HuH-7.5 (cell line): ENCODE measurements at regions not wholly inside any gene's neighbourhood (a gene's known extent, or its start where the extent isn't known, plus 50 kb on each side); places are given as distances from the start of the nearest gene placed in this dataset.

Source experiments
- DNase-seq: peaks from one replicate; pipeline ENCODE4 v3.0.0; 2011; ENCODE audit warnings: low spot score

- no peak for DNase-seq
These were observed 65.3 kb upstream of the C14orf180 start for GRCh38 chr14:104514156-104514848.

GRCh38 chr14:104515059-104515810 is 64.3 kb upstream of the C14orf180 start:
- DNase-seq, result no peak

GRCh38 chr14:104515811-104516780 is 63.5 kb upstream of the C14orf180 start:
- no peak for DNase-seq

- no peak for DNase-seq
These were observed 62.7 kb upstream of the C14orf180 start for GRCh38 chr14:104516906-104517305.

GRCh38 chr14:104517426-104517825 is 62.1 kb upstream of the C14orf180 start:
- DNase-seq, result no peak

DNA sequence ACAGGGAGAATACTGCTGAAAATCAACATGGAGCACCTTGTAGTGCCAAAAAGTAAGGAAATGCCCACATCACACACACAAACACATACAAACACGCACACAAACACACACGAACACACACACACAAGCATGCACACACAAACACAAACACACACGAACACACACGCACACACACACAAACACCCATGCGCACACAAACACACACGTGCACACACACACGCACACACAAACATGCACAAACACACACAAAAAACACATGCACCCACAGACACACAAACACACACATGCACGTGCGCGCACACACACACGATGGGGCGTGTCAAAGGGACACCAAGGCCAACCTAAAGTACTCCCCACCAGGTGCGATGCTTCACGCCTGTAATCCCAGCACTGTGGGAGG is 61.7 kb upstream of the C14orf180 start:
- no peak for DNase-seq

- DNase-seq, result no peak
These were observed 60.8 kb upstream of the C14orf180 start for GRCh38 chr14:104518659-104519350.

- no peak for DNase-seq
These were observed 59.8 kb upstream of the C14orf180 start for GRCh38 chr14:104519721-104520120.

DNA sequence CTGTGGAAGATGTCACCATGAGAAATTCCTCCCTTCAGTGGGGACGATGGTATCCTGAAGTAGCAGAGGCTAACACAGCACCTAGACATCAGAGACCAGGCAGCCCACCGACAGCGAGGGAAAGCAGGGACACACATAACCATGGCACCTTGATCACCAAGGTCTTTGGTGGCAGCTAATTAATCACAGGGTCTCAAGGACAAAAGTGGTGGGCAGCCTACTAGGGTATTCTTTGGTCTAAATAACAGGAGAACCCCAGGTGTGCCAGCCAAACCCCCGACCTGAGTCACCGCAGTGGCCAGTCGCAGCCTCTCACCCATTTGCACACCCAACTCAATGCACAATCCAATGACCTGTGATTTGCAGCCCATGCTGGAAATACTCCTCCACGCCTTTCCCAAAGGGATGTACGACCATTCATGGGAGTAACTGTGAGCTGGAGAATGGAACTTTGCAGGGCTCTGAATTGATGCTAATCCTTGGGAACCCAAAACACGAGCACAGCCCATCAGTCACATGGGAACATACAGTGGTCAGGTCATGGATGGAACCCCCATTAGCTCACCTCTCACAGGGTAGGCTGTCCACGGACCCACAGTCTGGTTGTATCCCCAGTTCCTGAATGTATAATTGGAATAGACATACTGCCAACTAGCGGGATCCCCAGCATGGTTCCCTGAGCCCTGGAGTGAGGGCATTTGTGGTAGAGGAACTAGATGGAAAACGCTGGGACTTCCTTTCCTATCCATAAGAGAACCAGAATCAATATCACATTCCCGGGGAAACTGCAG is 58.7 kb upstream of the C14orf180 start:
- DNase-seq, result no peak

DNA sequence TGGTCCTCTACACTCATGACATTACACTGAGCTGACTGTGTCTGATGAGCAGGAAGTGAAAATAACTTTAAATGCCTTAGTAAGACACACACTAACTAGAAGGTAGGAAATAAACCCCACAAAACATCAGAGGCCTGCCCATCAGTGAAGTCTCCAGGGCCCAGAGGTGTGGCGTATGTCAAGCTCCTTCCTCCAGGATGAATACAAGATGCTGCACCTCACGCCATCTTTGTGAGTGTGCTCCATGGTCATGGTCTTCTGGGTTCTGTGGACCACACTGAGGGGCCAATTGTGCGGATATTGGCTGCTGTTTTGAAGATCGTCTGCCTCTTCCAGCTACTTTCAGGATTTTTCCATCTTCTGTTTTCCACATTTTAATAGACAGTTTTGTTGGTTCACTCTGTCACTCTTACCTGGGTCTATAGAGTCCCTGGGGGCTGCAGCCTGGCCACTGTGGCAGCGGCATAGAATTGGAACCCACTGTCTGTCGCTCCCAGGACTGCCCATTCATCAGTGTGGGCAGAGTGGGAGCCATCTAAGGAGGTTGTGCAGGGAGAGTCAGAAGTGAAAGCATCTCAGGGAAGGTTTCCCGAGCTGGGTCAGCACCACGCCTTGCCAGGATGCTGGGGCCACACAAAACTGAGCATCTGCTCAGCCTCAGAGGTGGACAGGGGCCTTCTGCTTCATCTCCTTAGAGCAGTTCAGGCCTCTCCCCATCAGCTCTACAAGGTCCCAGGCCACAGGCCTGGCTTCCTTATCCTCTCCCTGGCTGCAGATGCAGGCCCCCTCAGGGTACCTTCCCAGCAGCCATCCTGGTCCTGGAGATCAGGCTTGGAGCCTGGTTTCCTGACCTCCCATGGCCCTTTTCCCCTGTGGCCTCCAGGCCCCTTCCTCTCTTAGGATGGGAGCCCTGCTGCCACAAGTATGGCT is 57.5 kb upstream of the C14orf180 start:
- no peak for DNase-seq

DNA sequence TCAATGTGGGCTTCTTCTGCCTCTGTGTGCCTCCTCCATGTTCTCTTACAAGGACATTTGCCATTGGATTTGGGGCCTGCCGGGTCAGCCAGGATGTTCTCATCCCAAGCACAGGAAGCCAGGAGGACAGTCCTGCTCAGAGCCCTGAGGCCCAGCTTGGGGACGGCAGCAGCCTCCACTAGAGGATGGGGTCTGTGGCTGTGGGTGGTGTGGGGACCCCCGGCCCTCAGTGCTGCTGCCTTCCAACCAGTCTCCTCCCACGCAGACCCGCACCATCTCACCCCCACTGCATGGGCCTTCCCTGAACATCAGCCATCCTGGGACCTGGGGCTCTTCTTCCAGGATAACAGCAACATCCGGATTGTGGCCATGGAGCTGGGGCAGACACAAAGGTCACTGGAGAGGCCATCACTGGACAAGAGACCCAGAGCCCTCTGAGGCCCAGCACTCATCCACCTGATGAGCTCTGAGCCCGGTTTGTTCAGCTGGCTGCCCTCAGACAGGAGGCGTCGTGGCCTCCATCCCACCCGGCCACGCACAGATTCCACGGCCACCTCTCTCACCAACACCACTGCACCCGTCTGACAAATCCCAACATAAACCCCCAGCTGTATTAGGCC is 56.5 kb upstream of the C14orf180 start:
- DNase-seq, result no peak

GRCh38 chr14:104523546-104523935 is 56.0 kb upstream of the C14orf180 start:
- no peak for DNase-seq

- no peak for DNase-seq
These were observed 54.8 kb upstream of the C14orf180 start for GRCh38 chr14:104524726-104525125.

GRCh38 chr14:104526723-104527645 is 52.6 kb upstream of the C14orf180 start:
- DNase-seq, result no peak

- DNase-seq, result no peak
These were observed 51.6 kb upstream of the C14orf180 start for GRCh38 chr14:104527857-104528459.

GRCh38 chr14:104528496-104528895 is 51.1 kb upstream of the C14orf180 start:
- DNase-seq, result no peak
